SK-N-SH treated with all-trans-retinoic acid at 6 μM for 48 hours (cell line): ENCODE measurements at regions not wholly inside any gene's neighbourhood (a gene's known extent, or its start where the extent isn't known, plus 50 kb on each side); places are given as distances from the start of the nearest gene placed in this dataset.

Experiments used
- ARNTL ChIP-seq: fragments of 450-650 bp; formaldehyde crosslinking; IDR thresholded peaks from 2 replicates; pipeline ENCODE4 v1.5.0; 2020; ENCODE audit warnings: low read depth, mild to moderate bottlenecking, moderate library complexity, borderline replicate concordance
- CSDC2 ChIP-seq: fragments of 250-450 bp; sonication (Bioruptor Pico); IDR thresholded peaks from 2 replicates; pipeline ENCODE4 v1.5.0; 2020; ENCODE audit warnings: mild to moderate bottlenecking, moderate library complexity
- ESRRG ChIP-seq: fragments of 250-450 bp; sonication (Bioruptor Pico); IDR thresholded peaks from 2 replicates; pipeline ENCODE4 v1.6.1; 2021; ENCODE audit warnings: mild to moderate bottlenecking
- ISL1 ChIP-seq: fragments of 250-450 bp; sonication (Bioruptor Pico); IDR thresholded peaks from 2 replicates; pipeline ENCODE4 v2.1.2; 2022; ENCODE audit warnings: mild to moderate bottlenecking, moderate library complexity
- OSR1 ChIP-seq: fragments of 250-450 bp; sonication (Bioruptor Pico); IDR thresholded peaks from 2 replicates; pipeline ENCODE4 v1.8.0; 2022; ENCODE audit warnings: moderate library complexity, mild to moderate bottlenecking, inconsistent platforms
- PPARA ChIP-seq: fragments of 250-450 bp; sonication (Bioruptor Pico); IDR thresholded peaks from 2 replicates; pipeline ENCODE4 v1.5.0; 2020; ENCODE audit warnings: mild to moderate bottlenecking, borderline replicate concordance
- RARB ChIP-seq: fragments of 250-450 bp; sonication (Bioruptor Pico); IDR thresholded peaks from 2 replicates; pipeline ENCODE4 v1.8.0; 2021; ENCODE audit warnings: mild to moderate bottlenecking, moderate library complexity
- SNAI2 ChIP-seq: fragments of 250-450 bp; sonication (Bioruptor Pico); IDR thresholded peaks from 2 replicates; pipeline ENCODE4 v1.5.0; 2020; ENCODE audit warnings: mild to moderate bottlenecking, moderate library complexity
- ZFP3 ChIP-seq: fragments of 250-450 bp; sonication (Bioruptor Pico); IDR thresholded peaks from 2 replicates; pipeline ENCODE4 v1.5.0; 2020; ENCODE audit warnings: mild to moderate bottlenecking, moderate library complexity
- ZFP30 ChIP-seq: fragments of 450-650 bp; formaldehyde crosslinking; IDR thresholded peaks from 2 replicates; pipeline ENCODE4 v1.5.0; 2022; ENCODE audit warnings: mild to moderate bottlenecking, moderate library complexity
- ZNF565 ChIP-seq: fragments of 450-650 bp; formaldehyde crosslinking; conservative IDR thresholded peaks from 2 replicates; pipeline ENCODE4 v1.5.0; 2020; ENCODE audit warnings: low read depth, mild to moderate bottlenecking, moderate library complexity
- ZNF70 ChIP-seq: fragments of 450-650 bp; formaldehyde crosslinking; IDR thresholded peaks from 2 replicates; pipeline ENCODE4 v1.5.0; 2020; ENCODE audit warnings: mild to moderate bottlenecking, moderate library complexity
- TF ChIP-seq, protein P1 (sequence below): fragments of 250-450 bp; sonication (Bioruptor Pico); IDR thresholded peaks from 2 replicates; pipeline ENCODE4 v1.5.1; 2020; ENCODE audit warnings: low read depth, mild to moderate bottlenecking, moderate library complexity
- TF ChIP-seq, protein P2 (sequence below): fragments of 250-450 bp; sonication (Bioruptor Pico); IDR thresholded peaks from 2 replicates; pipeline ENCODE4 v1.8.0; 2020; ENCODE audit warnings: mild to moderate bottlenecking, moderate library complexity, borderline replicate concordance

DNA sequence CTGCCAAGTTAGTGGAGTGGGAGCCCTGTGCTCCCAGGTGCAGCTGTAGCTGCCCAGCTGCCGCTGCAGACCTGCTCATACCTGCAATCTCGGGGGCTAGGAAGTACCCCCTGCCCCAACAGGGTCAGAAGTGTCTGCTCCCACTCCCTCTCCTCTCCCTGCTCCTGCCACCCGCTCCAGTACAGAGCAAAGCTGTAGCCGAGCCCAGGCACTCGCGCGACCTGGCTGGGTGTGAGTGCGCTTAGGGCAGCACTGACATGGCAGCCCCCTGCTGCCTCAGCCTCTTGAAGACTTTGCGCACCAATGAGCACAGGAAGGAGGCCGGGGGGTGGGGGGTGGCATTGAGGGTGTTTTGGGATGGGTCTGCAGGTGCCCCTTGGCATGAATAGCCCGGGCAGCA is 1951.4 kb downstream of the SUCLG1 start:
- TF ChIP-seq ZFP3 (no peak), SNAI2 (CRISPR knock-in tag) (no peak), ARNTL (no peak), RARB (CRISPR knock-in tag) (no peak), CSDC2 (CRISPR knock-in tag) (no peak), ZNF70 (CRISPR knock-in tag) (no peak), PPARA (CRISPR knock-in tag) (no peak), OSR1 (CRISPR knock-in tag) (no peak), ISL1 (CRISPR knock-in tag) (no peak), ZFP30 (CRISPR knock-in tag) (no peak), ESRRG (CRISPR knock-in tag) (no peak), ZNF565 (CRISPR knock-in tag) (no peak)
- TF ChIP-seq, protein P1, sequence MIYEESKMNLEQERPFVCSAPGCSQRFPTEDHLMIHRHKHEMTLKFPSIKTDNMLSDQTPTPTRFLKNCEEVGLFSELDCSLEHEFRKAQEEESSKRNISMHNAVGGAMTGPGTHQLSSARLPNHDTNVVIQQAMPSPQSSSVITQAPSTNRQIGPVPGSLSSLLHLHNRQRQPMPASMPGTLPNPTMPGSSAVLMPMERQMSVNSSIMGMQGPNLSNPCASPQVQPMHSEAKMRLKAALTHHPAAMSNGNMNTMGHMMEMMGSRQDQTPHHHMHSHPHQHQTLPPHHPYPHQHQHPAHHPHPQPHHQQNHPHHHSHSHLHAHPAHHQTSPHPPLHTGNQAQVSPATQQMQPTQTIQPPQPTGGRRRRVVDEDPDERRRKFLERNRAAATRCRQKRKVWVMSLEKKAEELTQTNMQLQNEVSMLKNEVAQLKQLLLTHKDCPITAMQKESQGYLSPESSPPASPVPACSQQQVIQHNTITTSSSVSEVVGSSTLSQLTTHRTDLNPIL (CRISPR knock-in tag) = no peak
- TF ChIP-seq, protein P2, sequence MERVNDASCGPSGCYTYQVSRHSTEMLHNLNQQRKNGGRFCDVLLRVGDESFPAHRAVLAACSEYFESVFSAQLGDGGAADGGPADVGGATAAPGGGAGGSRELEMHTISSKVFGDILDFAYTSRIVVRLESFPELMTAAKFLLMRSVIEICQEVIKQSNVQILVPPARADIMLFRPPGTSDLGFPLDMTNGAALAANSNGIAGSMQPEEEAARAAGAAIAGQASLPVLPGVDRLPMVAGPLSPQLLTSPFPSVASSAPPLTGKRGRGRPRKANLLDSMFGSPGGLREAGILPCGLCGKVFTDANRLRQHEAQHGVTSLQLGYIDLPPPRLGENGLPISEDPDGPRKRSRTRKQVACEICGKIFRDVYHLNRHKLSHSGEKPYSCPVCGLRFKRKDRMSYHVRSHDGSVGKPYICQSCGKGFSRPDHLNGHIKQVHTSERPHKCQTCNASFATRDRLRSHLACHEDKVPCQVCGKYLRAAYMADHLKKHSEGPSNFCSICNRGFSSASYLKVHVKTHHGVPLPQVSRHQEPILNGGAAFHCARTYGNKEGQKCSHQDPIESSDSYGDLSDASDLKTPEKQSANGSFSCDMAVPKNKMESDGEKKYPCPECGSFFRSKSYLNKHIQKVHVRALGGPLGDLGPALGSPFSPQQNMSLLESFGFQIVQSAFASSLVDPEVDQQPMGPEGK = no peak
